Dendritic cell treated with granulocyte-macrophage colony-stimulating factor and Interleukin-4, amounts not matched to agents 40 ng/mL and 50 ng/mL, for 4 days (primary cell): ENCODE measurements at regions not wholly inside any gene's neighbourhood (a gene's known extent, or its start where the extent isn't known, plus 50 kb on each side); places are given as distances from the start of the nearest gene placed in this dataset.

Source experiments
- H3K27ac Mint-ChIP-seq: one replicate; pipeline ENCODE4 v1.8.0; 2022; ENCODE audit warnings: mild to moderate bottlenecking, mixed read lengths
- H3K27me3 Mint-ChIP-seq: one replicate; pipeline ENCODE4 v1.8.0; 2022; ENCODE audit warnings: mild to moderate bottlenecking, mixed read lengths
- H3K36me3 Mint-ChIP-seq: one replicate; pipeline ENCODE4 v1.8.0; 2022; ENCODE audit warnings: low read depth, mixed read lengths
- H3K4me1 Mint-ChIP-seq: one replicate; pipeline ENCODE4 v1.8.0; 2022; ENCODE audit warnings: low read depth, mixed read lengths
- H3K4me3 Mint-ChIP-seq: one replicate; pipeline ENCODE4 v1.8.0; 2022; ENCODE audit warnings: mild to moderate bottlenecking, moderate library complexity, mixed read lengths
- H3K9me3 Mint-ChIP-seq: one replicate; pipeline ENCODE4 v1.8.0; 2022; ENCODE audit warnings: mixed read lengths
- intact Hi-C: fragments of 100-400 bp; cut with micrococcal nuclease; formaldehyde crosslinking; loops from one replicate; pipeline ENCODE4 v1.15.0; 2022

DNA sequence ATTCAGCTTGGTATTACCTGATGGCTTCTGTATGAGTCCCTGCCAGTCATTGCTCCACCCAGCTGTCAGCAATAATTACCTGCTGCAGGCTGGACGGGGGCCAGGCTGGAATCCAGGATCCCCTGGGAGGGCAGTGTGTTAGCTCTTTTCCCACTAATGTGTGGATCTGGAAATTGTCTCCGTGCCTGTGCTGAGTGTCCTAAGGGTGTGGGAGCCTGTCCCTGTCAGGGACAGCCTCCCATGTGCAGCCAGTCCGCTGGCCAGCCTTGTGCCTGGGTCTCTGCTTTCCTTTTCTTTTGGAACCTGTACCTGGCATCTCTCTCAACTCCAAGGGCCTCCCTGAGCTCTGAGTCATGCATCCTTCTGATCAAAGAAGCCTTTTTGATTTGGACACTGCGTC, 107.2 kb upstream of the SPRED2 start:
- no peak overlapping the region for H3K27ac Mint-ChIP-seq
- no peaks in the 10 kb centered on the region for H3K36me3 Mint-ChIP-seq
- H3K4me3 Mint-ChIP-seq: no peak overlapping the region
- intact Hi-C loops: no loop called here
- H3K4me1 Mint-ChIP-seq: no peaks in the 10 kb centered on the region
- H3K9me3 Mint-ChIP-seq: no peaks in the 10 kb centered on the region
- peaks cover 3% of the 10 kb centered on the region for H3K27me3 Mint-ChIP-seq

- H3K27ac Mint-ChIP-seq: no peak overlapping the region
- no peaks in the 10 kb centered on the region for H3K4me1 Mint-ChIP-seq
- H3K4me3 Mint-ChIP-seq: no peak overlapping the region
- H3K36me3 Mint-ChIP-seq: no peaks in the 10 kb centered on the region
- H3K27me3 Mint-ChIP-seq: peaks cover 3% of the 10 kb centered on the region
- intact Hi-C loops: no loop called here
- no peaks in the 10 kb centered on the region for H3K9me3 Mint-ChIP-seq
These were observed 105.4 kb upstream of the SPRED2 start for GRCh38 chr2:65537651-65538385.

- H3K27ac Mint-ChIP-seq: no peak overlapping the region
- H3K9me3 Mint-ChIP-seq: no peaks in the 10 kb centered on the region
- intact Hi-C loops: no loop called here
- H3K4me1 Mint-ChIP-seq: no peaks in the 10 kb centered on the region
- no peak overlapping the region for H3K4me3 Mint-ChIP-seq
- H3K27me3 Mint-ChIP-seq: peaks cover 3% of the 10 kb centered on the region
- no peaks in the 10 kb centered on the region for H3K36me3 Mint-ChIP-seq
These were observed 104.2 kb upstream of the SPRED2 start for GRCh38 chr2:65536596-65536995.

DNA sequence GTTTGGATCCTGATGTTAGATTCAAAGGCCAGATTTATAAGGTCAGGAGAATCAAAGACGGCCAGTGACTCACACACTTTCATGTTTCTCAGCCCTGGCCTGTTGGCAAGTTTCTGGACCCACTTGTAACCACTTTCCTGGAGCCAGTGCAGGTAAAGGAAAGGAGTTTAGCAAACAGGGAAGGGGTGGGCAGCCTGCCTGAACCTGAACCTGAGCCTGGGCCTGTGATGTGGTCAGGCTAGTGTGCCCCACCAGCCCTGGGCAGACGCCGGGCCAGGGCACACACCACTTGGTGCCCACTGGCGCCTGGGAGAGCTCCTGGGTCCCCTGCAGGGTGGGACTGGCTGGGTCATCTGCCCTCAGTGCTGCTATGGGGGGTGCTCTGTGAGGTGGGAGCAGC, 100.5 kb upstream of the SPRED2 start:
- no peaks in the 10 kb centered on the region for H3K4me1 Mint-ChIP-seq
- peaks cover 2% of the 10 kb centered on the region for H3K27me3 Mint-ChIP-seq
- intact Hi-C loops: no loop called here
- H3K9me3 Mint-ChIP-seq: no peaks in the 10 kb centered on the region
- H3K4me3 Mint-ChIP-seq: no peak overlapping the region
- H3K36me3 Mint-ChIP-seq: no peaks in the 10 kb centered on the region
- no peak overlapping the region for H3K27ac Mint-ChIP-seq

- intact Hi-C loops: no loop called here
- no peaks in the 10 kb centered on the region for H3K4me1 Mint-ChIP-seq
- H3K27ac Mint-ChIP-seq: no peak overlapping the region
- no peaks in the 10 kb centered on the region for H3K36me3 Mint-ChIP-seq
- H3K4me3 Mint-ChIP-seq: no peak overlapping the region
- H3K9me3 Mint-ChIP-seq: no peaks in the 10 kb centered on the region
- H3K27me3 Mint-ChIP-seq: peaks cover 2% of the 10 kb centered on the region
These were observed 99.9 kb upstream of the SPRED2 start for GRCh38 chr2:65532326-65532725.

- Mint-ChIP-seq H3K4me1 (no peaks in the 10 kb centered on the region), H3K27ac (no peak overlapping the region), H3K9me3 (no peaks in the 10 kb centered on the region), H3K27me3 (peaks cover 2% of the 10 kb centered on the region), H3K4me3 (no peak overlapping the region), H3K36me3 (no peaks in the 10 kb centered on the region)
- intact Hi-C loops: no loop called here
These were observed 98.3 kb upstream of the SPRED2 start for GRCh38 chr2:65530547-65531320.

DNA sequence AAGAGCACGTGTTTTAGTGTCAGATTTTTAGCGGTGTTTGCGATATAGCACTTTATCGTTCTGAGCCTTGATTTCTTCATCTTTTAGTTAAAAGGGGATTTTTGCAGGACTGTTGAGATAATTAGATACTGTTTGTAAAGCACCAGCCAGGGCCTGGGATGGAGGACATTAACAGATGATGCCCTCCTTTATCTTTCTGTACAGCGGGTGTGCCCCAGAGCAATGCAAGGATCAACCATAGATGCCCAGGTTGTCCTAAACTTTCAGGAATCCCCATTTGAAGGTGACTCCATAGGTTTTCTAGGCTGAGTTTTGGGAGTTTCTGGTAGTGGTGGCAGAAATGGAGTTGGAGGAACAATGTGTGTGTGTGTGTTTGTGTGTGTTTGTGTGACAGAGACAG, 97.0 kb upstream of the SPRED2 start:
- Mint-ChIP-seq H3K9me3 (no peaks in the 10 kb centered on the region), H3K4me3 (no peak overlapping the region), H3K4me1 (peaks cover 5% of the 10 kb centered on the region), H3K36me3 (no peaks in the 10 kb centered on the region), H3K27ac (no peak overlapping the region), H3K27me3 (peaks cover 2% of the 10 kb centered on the region)
- intact Hi-C loops: no loop called here

GRCh38 chr2:65528241-65528574, 95.8 kb upstream of the SPRED2 start:
- intact Hi-C loops: no loop called here
- Mint-ChIP-seq H3K4me3 (no peak overlapping the region), H3K27ac (no peak overlapping the region), H3K4me1 (peaks cover 7% of the 10 kb centered on the region), H3K27me3 (peaks cover 2% of the 10 kb centered on the region), H3K9me3 (no peaks in the 10 kb centered on the region), H3K36me3 (no peaks in the 10 kb centered on the region)

DNA sequence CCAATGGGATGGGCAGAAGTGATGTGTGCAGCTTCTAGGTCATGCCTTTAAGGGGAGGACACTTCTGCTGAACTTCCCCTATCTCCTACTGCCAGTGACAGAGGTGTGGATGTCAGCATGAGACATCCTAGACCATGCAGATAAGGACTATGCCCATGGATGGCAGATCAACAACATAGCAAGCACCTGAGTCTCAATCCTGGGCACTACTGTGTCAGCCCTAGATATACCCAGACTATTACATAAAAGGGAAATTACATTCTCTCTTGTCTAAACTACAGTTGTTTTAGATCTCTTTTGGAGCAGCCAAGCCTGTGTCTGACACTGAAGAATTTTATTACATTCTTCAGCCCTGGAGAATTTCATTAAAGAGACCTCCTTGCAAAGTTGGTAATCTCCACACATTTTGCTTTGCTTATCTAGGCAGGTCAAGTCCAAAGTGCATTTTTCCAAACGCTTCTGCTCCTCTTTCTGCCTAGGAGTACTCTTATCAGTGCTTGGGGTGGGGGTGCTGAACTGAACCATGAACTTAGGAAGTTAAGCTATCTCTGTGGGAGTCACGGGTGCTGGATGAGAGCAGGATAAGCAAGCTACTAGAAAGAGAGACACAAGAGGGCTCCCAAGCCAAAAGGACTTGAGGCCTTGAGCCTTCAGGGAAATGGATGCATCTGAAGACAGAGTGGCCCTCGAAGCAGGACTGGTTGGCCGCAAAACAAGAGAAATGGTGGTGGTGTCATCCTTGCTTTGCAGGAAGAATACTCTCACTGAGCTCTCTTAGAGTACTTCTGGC, 95.2 kb upstream of the SPRED2 start:
- no peak overlapping the region for H3K4me3 Mint-ChIP-seq
- no peaks in the 10 kb centered on the region for H3K36me3 Mint-ChIP-seq
- no peaks in the 10 kb centered on the region for H3K9me3 Mint-ChIP-seq
- intact Hi-C loops: no loop called here
- H3K27ac Mint-ChIP-seq: no peak overlapping the region
- H3K4me1 Mint-ChIP-seq: peaks cover 7% of the 10 kb centered on the region
- peaks cover 2% of the 10 kb centered on the region for H3K27me3 Mint-ChIP-seq

DNA sequence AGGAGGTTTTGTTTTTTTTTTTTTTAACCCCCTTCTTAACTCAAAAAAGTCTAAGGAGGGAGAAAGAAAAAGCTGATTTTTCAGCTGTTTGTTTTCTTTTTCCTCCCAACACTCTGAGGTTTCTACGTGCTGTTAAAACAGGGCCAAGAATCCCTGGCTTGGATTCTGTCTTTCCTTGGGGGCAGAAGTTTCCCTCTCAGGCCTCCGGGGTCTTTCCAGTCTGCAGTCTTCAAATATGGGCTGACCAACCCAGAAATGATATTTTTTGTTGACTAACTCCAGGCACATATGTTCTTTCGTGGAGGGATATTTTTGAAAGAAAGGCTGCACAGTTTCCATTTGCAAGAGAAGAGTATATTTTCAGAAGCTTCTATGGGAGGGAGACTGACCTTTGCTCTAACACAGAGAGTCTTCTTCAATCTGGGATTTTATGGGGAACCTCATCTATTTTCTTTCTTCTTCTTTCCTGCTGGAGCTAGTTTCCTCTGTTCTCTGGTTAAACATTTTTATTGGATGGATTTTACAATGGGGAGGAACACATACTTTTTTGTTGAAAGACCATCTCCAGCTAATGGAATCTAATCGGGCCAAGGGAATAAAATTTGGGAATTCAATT, 93.3 kb upstream of the SPRED2 start:
- Mint-ChIP-seq H3K4me3 (no peak overlapping the region), H3K36me3 (no peaks in the 10 kb centered on the region), H3K27ac (no peak overlapping the region), H3K9me3 (no peaks in the 10 kb centered on the region), H3K27me3 (peaks cover 2% of the 10 kb centered on the region), H3K4me1 (peaks cover 7% of the 10 kb centered on the region)
- intact Hi-C loops: no loop called here

DNA sequence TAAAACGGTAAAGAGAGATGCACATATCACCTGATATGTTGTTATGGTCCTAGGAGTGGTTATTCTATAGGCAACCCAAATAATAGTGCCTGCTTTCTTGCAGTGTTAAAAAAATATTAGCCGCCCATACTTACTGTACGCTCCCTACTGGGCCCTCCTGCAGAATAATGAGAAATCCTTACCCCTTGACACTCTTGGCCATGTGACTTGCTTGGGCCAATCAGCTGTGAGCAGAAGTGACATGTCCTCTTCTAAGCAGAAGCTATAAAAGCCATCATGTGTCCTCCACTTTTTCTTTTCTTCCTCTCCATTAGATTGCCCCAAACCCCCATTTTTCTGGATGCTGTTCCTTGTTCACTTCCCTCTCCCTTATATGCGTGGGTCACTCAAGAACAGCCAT, 90.5 kb upstream of the SPRED2 start:
- intact Hi-C loops: no loop called here
- Mint-ChIP-seq H3K4me1 (peaks cover 7% of the 10 kb centered on the region), H3K9me3 (peaks cover 9% of the 10 kb centered on the region), H3K27ac (no peak overlapping the region), H3K36me3 (no peaks in the 10 kb centered on the region), H3K27me3 (peaks cover 2% of the 10 kb centered on the region), H3K4me3 (no peak overlapping the region)

GRCh38 chr2:65518751-65519150, 86.4 kb upstream of the SPRED2 start:
- Mint-ChIP-seq H3K27me3 (peaks cover 1% of the 10 kb centered on the region), H3K27ac (no peak overlapping the region), H3K36me3 (no peaks in the 10 kb centered on the region), H3K4me1 (no peaks in the 10 kb centered on the region), H3K4me3 (no peak overlapping the region), H3K9me3 (peaks cover 9% of the 10 kb centered on the region)
- intact Hi-C loops: no loop called here

GRCh38 chr2:65514555-65515195, 82.3 kb upstream of the SPRED2 start:
- peaks cover 1% of the 10 kb centered on the region for H3K27me3 Mint-ChIP-seq
- intact Hi-C loops: no loop called here
- H3K9me3 Mint-ChIP-seq: peaks cover 13% of the 10 kb centered on the region
- H3K36me3 Mint-ChIP-seq: no peaks in the 10 kb centered on the region
- no peaks in the 10 kb centered on the region for H3K4me1 Mint-ChIP-seq
- H3K4me3 Mint-ChIP-seq: no peak overlapping the region
- no peak overlapping the region for H3K27ac Mint-ChIP-seq
